B cell (primary cell): ENCODE measurements at regions not wholly inside any gene's neighbourhood (a gene's known extent, or its start where the extent isn't known, plus 50 kb on each side); places are given as distances from the start of the nearest gene placed in this dataset.

Experiments
- EZH2 ChIP-seq: IDR thresholded peaks from 2 replicates; pipeline ENCODE4 v1.6.1; 2012; ENCODE audit warnings: borderline replicate concordance, low read depth, mild to moderate bottlenecking, moderate library complexity, low read length; ENCODE audit not compliant: insufficient read depth, poor library complexity, severe bottlenecking
- TF ChIP-seq, protein P1 (sequence below): fragments of 200-600 bp; IDR thresholded peaks from one replicate; pipeline ENCODE4 v1.8.0; 2022; ENCODE audit warnings: antibody characterized with exemption, mild to moderate bottlenecking

DNA sequence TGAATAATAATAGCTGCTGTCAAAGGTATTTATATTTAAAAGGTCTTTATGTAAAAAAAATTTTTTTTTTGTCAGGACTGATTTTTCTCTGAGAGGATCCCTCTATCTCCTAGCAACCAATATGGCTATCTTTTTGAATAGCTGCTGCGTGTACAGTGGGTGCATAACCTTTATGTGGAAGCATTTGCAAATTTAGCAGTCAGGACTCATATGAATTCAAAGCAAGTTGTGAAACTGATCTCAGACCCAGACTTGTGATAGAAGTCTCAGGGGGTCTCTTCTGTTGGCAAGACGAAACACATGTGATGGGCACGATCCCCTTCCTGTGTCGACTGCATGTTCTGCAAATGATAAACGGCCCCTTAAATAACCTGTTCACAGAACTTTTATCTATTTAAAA, 114.1 kb upstream of the ARGLU1 start:
- TF ChIP-seq EZH2 = no peak
- TF ChIP-seq, protein P1, sequence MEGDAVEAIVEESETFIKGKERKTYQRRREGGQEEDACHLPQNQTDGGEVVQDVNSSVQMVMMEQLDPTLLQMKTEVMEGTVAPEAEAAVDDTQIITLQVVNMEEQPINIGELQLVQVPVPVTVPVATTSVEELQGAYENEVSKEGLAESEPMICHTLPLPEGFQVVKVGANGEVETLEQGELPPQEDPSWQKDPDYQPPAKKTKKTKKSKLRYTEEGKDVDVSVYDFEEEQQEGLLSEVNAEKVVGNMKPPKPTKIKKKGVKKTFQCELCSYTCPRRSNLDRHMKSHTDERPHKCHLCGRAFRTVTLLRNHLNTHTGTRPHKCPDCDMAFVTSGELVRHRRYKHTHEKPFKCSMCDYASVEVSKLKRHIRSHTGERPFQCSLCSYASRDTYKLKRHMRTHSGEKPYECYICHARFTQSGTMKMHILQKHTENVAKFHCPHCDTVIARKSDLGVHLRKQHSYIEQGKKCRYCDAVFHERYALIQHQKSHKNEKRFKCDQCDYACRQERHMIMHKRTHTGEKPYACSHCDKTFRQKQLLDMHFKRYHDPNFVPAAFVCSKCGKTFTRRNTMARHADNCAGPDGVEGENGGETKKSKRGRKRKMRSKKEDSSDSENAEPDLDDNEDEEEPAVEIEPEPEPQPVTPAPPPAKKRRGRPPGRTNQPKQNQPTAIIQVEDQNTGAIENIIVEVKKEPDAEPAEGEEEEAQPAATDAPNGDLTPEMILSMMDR = no peak
